ENCODE measurements at regions not wholly inside any gene's neighbourhood (a gene's known extent, or its start where the extent isn't known, plus 50 kb on each side); places are given as distances from the start of the nearest gene placed in this dataset.

- no peak for TF ChIP-seq CTCF (IDR thresholded peaks at IDR 0.05)
- no peak for TF ChIP-seq POLR2AphosphoS5 (IDR thresholded peaks at IDR 0.05)
- no peak for TF ChIP-seq POLR2A (IDR thresholded peaks at IDR 0.05)
These were observed 310.6 kb upstream of the PIK3C3 start for GRCh38 chr18:41644466-41644865.

All from sigmoid colon (tissue), 4 donors.